ENCODE measurements at regions not wholly inside any gene's neighbourhood (a gene's known extent, or its start where the extent isn't known, plus 50 kb on each side); places are given as distances from the start of the nearest gene placed in this dataset.
"Not testable (repeated sequence)": the region's sequence is repeated elsewhere in the genome, so short reads cannot be mapped to it uniquely, and the experiment has no call there.

- TF ChIP-seq ZNF274 (IDR thresholded peaks at IDR 0.05; ENCODE audit: low read depth, low read length); SUZ12 (IDR thresholded peaks at IDR 0.05; ENCODE audit: extremely low read depth, insufficient read depth, insufficient read length): not testable (repeated sequence)
Observed at GRCh38 chr17:43299300-43300076, 65.7 kb upstream of the RNU2-1 start.
